Hepatocyte (in vitro differentiated cells): ENCODE measurements at regions not wholly inside any gene's neighbourhood (a gene's known extent, or its start where the extent isn't known, plus 50 kb on each side); places are given as distances from the start of the nearest gene placed in this dataset.

ENCODE experiments used
- CTCF ChIP-seq: fragments of 200-600 bp; sonication (generic); IDR thresholded peaks from 2 replicates; pipeline ENCODE4 v1.5.1; 2016; ENCODE audit warnings: antibody characterized with exemption, mild to moderate bottlenecking; ENCODE audit not compliant: poor library complexity
- EZH2 ChIP-seq: fragments of 200-600 bp; sonication (generic); IDR thresholded peaks from 2 replicates; pipeline ENCODE4 v1.6.1; 2016; ENCODE audit warnings: antibody characterized with exemption, mild to moderate bottlenecking, borderline replicate concordance

- TF ChIP-seq CTCF (no peak), EZH2 (no peak)
Measured at GRCh38 chr22:48306785-48307510, 1520.7 kb downstream of the BRD1 start.
